ENCODE measurements at regions not wholly inside any gene's neighbourhood (a gene's known extent, or its start where the extent isn't known, plus 50 kb on each side); places are given as distances from the start of the nearest gene placed in this dataset.
"Not testable (repeated sequence)": the region's sequence is repeated elsewhere in the genome, so short reads cannot be mapped to it uniquely, and the experiment has no call there.

- H3K4me3 ChIP-seq = no peak overlapping the region
- TF ChIP-seq CTCF (IDR thresholded peaks at IDR 0.05; ENCODE audit: low read depth, low read length) = no peak
- H3K36me3 ChIP-seq = no peaks in the 10 kb centered on the region
- no peak for DNase-seq (ENCODE audit: low read depth in 1 of 2, low spot score in 1 of 2)
- H3K4me1 ChIP-seq (ENCODE audit: low read depth) = no peaks in the 10 kb centered on the region
- no peak overlapping the region for H3K27ac ChIP-seq
- H3K9me3 ChIP-seq (ENCODE audit: low read depth) = peaks cover 3% of the 10 kb centered on the region
- H3K27me3 ChIP-seq = no peaks in the 10 kb centered on the region
Observed at GRCh38 chrX:144612076-144612475, 635.2 kb upstream of the SPANXN1 start.

GRCh38 chrX:144616317-144616716, 631.0 kb upstream of the SPANXN1 start:
- H3K36me3 ChIP-seq = no peaks in the 10 kb centered on the region
- H3K4me1 ChIP-seq (ENCODE audit: low read depth) = no peaks in the 10 kb centered on the region
- no peaks in the 10 kb centered on the region for H3K27me3 ChIP-seq
- H3K4me3 ChIP-seq = no peak overlapping the region
- H3K9me3 ChIP-seq (ENCODE audit: low read depth) = peaks cover 3% of the 10 kb centered on the region
- DNase-seq (ENCODE audit: low read depth in 1 of 2, low spot score in 1 of 2) = no peak
- no peak for TF ChIP-seq CTCF (IDR thresholded peaks at IDR 0.05; ENCODE audit: low read depth, low read length)
- no peak overlapping the region for H3K27ac ChIP-seq

GRCh38 chrX:144627947-144628346, 619.4 kb upstream of the SPANXN1 start:
- no peaks in the 10 kb centered on the region for H3K4me1 ChIP-seq (ENCODE audit: low read depth)

GRCh38 chrX:144634451-144634850, 612.9 kb upstream of the SPANXN1 start:
- H3K27me3 ChIP-seq; H3K9me3 ChIP-seq (ENCODE audit: low read depth); H3K36me3 ChIP-seq; H3K4me3 ChIP-seq; DNase-seq (ENCODE audit: low read depth in 1 of 2, low spot score in 1 of 2); H3K4me1 ChIP-seq (ENCODE audit: low read depth); H3K27ac ChIP-seq: not testable (repeated sequence)

More at GRCh38 chrX:144627947-144628346, 619.4 kb upstream of the SPANXN1 start:
- Histone ChIP-seq H3K9me3 (ENCODE audit: low read depth) (peaks cover 6% of the 10 kb centered on the region), H3K27me3 (no peaks in the 10 kb centered on the region), H3K27ac (no peak overlapping the region), H3K4me3 (no peak overlapping the region), H3K36me3 (no peaks in the 10 kb centered on the region)
- TF ChIP-seq CTCF (IDR thresholded peaks at IDR 0.05; ENCODE audit: low read depth, low read length) = no peak
- no peak for DNase-seq (ENCODE audit: low read depth in 1 of 2, low spot score in 1 of 2)

GRCh38 chrX:144637731-144638130, 609.6 kb upstream of the SPANXN1 start:
- Histone ChIP-seq H3K4me3 (no peak overlapping the region), H3K9me3 (ENCODE audit: low read depth) (no peaks in the 10 kb centered on the region), H3K27me3 (no peaks in the 10 kb centered on the region), H3K27ac (no peak overlapping the region), H3K4me1 (ENCODE audit: low read depth) (no peaks in the 10 kb centered on the region), H3K36me3 (no peaks in the 10 kb centered on the region)
- TF ChIP-seq CTCF (IDR thresholded peaks at IDR 0.05; ENCODE audit: low read depth, low read length) = no peak
- DNase-seq (ENCODE audit: low read depth in 1 of 2, low spot score in 1 of 2) = no peak

GRCh38 chrX:144648788-144649187, 598.5 kb upstream of the SPANXN1 start:
- no peak overlapping the region for H3K27ac ChIP-seq
- H3K9me3 ChIP-seq (ENCODE audit: low read depth) = no peaks in the 10 kb centered on the region
- H3K27me3 ChIP-seq = no peaks in the 10 kb centered on the region
- TF ChIP-seq CTCF (IDR thresholded peaks at IDR 0.05; ENCODE audit: low read depth, low read length) = no peak
- DNase-seq (ENCODE audit: low read depth in 1 of 2, low spot score in 1 of 2) = no peak
- H3K4me3 ChIP-seq = no peak overlapping the region
- H3K36me3 ChIP-seq = no peaks in the 10 kb centered on the region
- H3K4me1 ChIP-seq (ENCODE audit: low read depth) = no peaks in the 10 kb centered on the region

Measured in cardiac muscle cell (in vitro differentiated cells and primary cell).